HepG2 (cell line): ENCODE measurements at regions not wholly inside any gene's neighbourhood (a gene's known extent, or its start where the extent isn't known, plus 50 kb on each side); places are given as distances from the start of the nearest gene placed in this dataset.
A peak's percentile ranks its signal among the peaks of the same experiment; 100 is the strongest.

ENCODE experiments used
- ATAC-seq: fragments of 200-7000 bp; cut with Tn5 transposase; 3 replicates; pipeline ENCODE4 v1.9.1; 2020; ENCODE audit warnings: mild to moderate bottlenecking, moderate library complexity
- BruUV-seq: library from RNA; stranded (reverse); fragments of 400-500 nt; replicated peaks from 2 replicates; lab custom pipeline; 2021; lab: Mats Ljungman, UMichigan
- CTCF ChIA-PET: fragments of 300-600 bp; formaldehyde crosslinking; extraction: SDS; loops from one replicate; lab custom pipeline; 2021; ENCODE audit warnings: low total read pairs, inconsistent platforms, low intra/inter-chr PET ratio; lab: Yijun Ruan, JAX
- POLR2A ChIA-PET: fragments of 350-600 bp; sonication (Branson Sonifier 250); formaldehyde crosslinking; loops from one replicate; lab custom pipeline; 2020; ENCODE audit warnings: antibody characterized with exemption, inconsistent platforms; lab: Yijun Ruan, JAX
- DNase-seq: peaks from one replicate; pipeline ENCODE4 v3.0.0-alpha.2; 2015; ENCODE audit warnings: low spot score
- FAIRE-seq: peaks from 3 replicates; lab custom pipeline; 2011; peaks lifted over from hg19 to GRCh38; lab: Jason Lieb, UNC
- H2AFZ ChIP-seq: one replicate; pipeline ENCODE4 v1.6.1; 2011; ENCODE audit warnings: low read length, inconsistent platforms
- H3K27ac ChIP-seq: fragments of 300-600 bp; 3 replicates; pipeline ENCODE4 v1.8.0; 2011; ENCODE audit warnings: mixed run types, mild to moderate bottlenecking, mixed read lengths, low read length, inconsistent platforms; ENCODE audit not compliant: insufficient read depth; ENCODE audit errors: extremely low read length
- H3K27me3 ChIP-seq, 2 experiments: fragments of 200-600 bp in 1 of 2; 2 replicates in 1 of 2; 3 replicates in 1 of 2; pipeline versions ENCODE4 v1.6.0 to v1.8.0; 2011; ENCODE audit warnings: low read length in 2 of 2, mild to moderate bottlenecking in 2 of 2, moderate library complexity in 2 of 2, inconsistent platforms in 1 of 2; ENCODE audit not compliant: insufficient read depth in 2 of 2, control insufficient read depth in 1 of 2
- H3K36me3 ChIP-seq, 2 experiments: fragments of 200-600 bp in 1 of 2; replicated peaks in 1 of 2; 2 replicates in 1 of 2; 3 replicates in 1 of 2; pipeline versions ENCODE4 v1.5.1 to v1.8.0; 2011; ENCODE audit warnings: low read length in 2 of 2, inconsistent platforms in 1 of 2; ENCODE audit not compliant: insufficient read depth in 2 of 2, control insufficient read depth in 1 of 2
- H3K4me1 ChIP-seq: 2 replicates; pipeline ENCODE4 v1.5.1; 2012; ENCODE audit warnings: low read length, inconsistent platforms; ENCODE audit not compliant: insufficient read depth
- H3K4me2 ChIP-seq: 2 replicates; pipeline ENCODE4 v1.6.0; 2011; ENCODE audit warnings: low read depth, low read length, inconsistent platforms
- H3K4me3 ChIP-seq, 3 experiments: fragments of 200-600 bp in 1 of 3; sonication (generic), shearing (Covaris generic) in 1 of 3; replicated peaks in 1 of 3; 2 replicates each; pipeline ENCODE4 v1.5.1; 2011 to 2016; ENCODE audit warnings: low read length in 3 of 3, inconsistent platforms in 2 of 3, low read depth in 2 of 3, mild to moderate bottlenecking in 2 of 3, control low read depth in 1 of 3, mixed read lengths in 1 of 3; ENCODE audit not compliant: insufficient read depth in 1 of 3
- H3K79me2 ChIP-seq: one replicate; pipeline ENCODE4 v1.6.1; 2011; ENCODE audit warnings: low read length, inconsistent platforms; ENCODE audit not compliant: insufficient read depth
- H3K9ac ChIP-seq: 2 replicates; pipeline ENCODE4 v1.6.0; 2011; ENCODE audit warnings: mild to moderate bottlenecking, low read depth, low read length, inconsistent platforms; ENCODE audit not compliant: insufficient read depth
- H3K9me3 ChIP-seq: 2 replicates; pipeline ENCODE4 v1.5.1; 2012; ENCODE audit warnings: mild to moderate bottlenecking, low read length
- H4K20me1 ChIP-seq: 2 replicates; pipeline ENCODE4 v1.6.0; 2011; ENCODE audit warnings: inconsistent platforms, mild to moderate bottlenecking, low read length, moderate library complexity; ENCODE audit not compliant: insufficient read depth
- ARID5B ChIP-seq: IDR thresholded peaks from 2 replicates; pipeline ENCODE4 v1.4.0; 2020; ENCODE audit warnings: mild to moderate bottlenecking, missing genetic modification reagents
- ATF4 ChIP-seq, 2 experiments: fragments of 450-650 bp in 1 of 2; sonication (generic) in 1 of 2; formaldehyde crosslinking; IDR thresholded peaks; 2 replicates each; pipeline versions ENCODE4 v1.5.0 to v1.8.0; 2020 to 2022; ENCODE audit warnings: mild to moderate bottlenecking in 1 of 2, missing genetic modification reagents in 1 of 2
- CEBPG ChIP-seq: IDR thresholded peaks from 2 replicates; pipeline ENCODE4 v1.6.1; 2016
- CREM ChIP-seq, 2 experiments: sonication (generic) in 1 of 2; formaldehyde crosslinking in 1 of 2; IDR thresholded peaks; 2 replicates each; pipeline versions ENCODE4 v1.4.0 to v1.6.1; 2016 to 2020; ENCODE audit warnings: antibody characterized with exemption in 1 of 2, mild to moderate bottlenecking in 1 of 2, missing genetic modification reagents in 1 of 2
- EP300 ChIP-seq, 3 experiments: sonication (generic) in 1 of 3; formaldehyde crosslinking in 1 of 3; IDR thresholded peaks; 2 replicates each; pipeline versions ENCODE4 v1.5.1 to v1.6.1; 2011 to 2020; ENCODE audit warnings: low read depth in 2 of 3, low read length in 2 of 3, borderline replicate concordance in 1 of 3, improper control_type of control experiment in 1 of 3, mild to moderate bottlenecking in 1 of 3, missing genetic modification reagents in 1 of 3, moderate library complexity in 1 of 3
- GATAD2A ChIP-seq: IDR thresholded peaks from 2 replicates; pipeline ENCODE4 v1.6.1; 2016
- GPBP1L1 ChIP-seq: sonication (generic); formaldehyde crosslinking; IDR thresholded peaks from 2 replicates; pipeline ENCODE4 v1.5.0; 2020; ENCODE audit warnings: mild to moderate bottlenecking, missing genetic modification reagents
- RFXANK ChIP-seq: IDR thresholded peaks from 2 replicates; pipeline ENCODE4 v1.6.1; 2016
- SOX13 ChIP-seq, 3 experiments: fragments of 450-650 bp in 1 of 3; sonication (generic) in 1 of 3; formaldehyde crosslinking in 1 of 3; IDR thresholded peaks in 2 of 3; conservative IDR thresholded peaks in 1 of 3; 2 replicates each; pipeline versions ENCODE4 v1.5.0 to v1.6.1; 2016 to 2020; ENCODE audit warnings: antibody characterized with exemption in 1 of 3, mild to moderate bottlenecking in 1 of 3, missing compliant biosample characterization in 1 of 3, missing genetic modification reagents in 1 of 3, moderate library complexity in 1 of 3
- SOX5 ChIP-seq: IDR thresholded peaks from 2 replicates; pipeline ENCODE4 v1.6.1; 2016; ENCODE audit warnings: borderline replicate concordance
- SOX6 ChIP-seq, 2 experiments: fragments of 450-650 bp in 1 of 2; sonication (generic) in 1 of 2; formaldehyde crosslinking in 1 of 2; IDR thresholded peaks; 2 replicates each; pipeline versions ENCODE4 v1.4.0 to v1.6.1; 2017 to 2020; ENCODE audit warnings: antibody characterized with exemption in 1 of 2, mild to moderate bottlenecking in 1 of 2, missing genetic modification reagents in 1 of 2
- SP5 ChIP-seq: IDR thresholded peaks from 2 replicates; pipeline ENCODE4 v1.6.1; 2016; ENCODE audit warnings: low read depth, borderline replicate concordance
- TEAD3 ChIP-seq: optimal IDR thresholded peaks from 2 replicates; pipeline ENCODE3; 2016; ENCODE audit warnings: borderline replicate concordance
- THYN1 ChIP-seq: sonication (generic); formaldehyde crosslinking; IDR thresholded peaks from 2 replicates; pipeline ENCODE4 v1.8.1; 2023; ENCODE audit warnings: low read depth, mild to moderate bottlenecking, moderate library complexity, missing genetic modification reagents, borderline replicate concordance
- ZNF337 ChIP-seq: sonication (generic); formaldehyde crosslinking; IDR thresholded peaks from 2 replicates; pipeline ENCODE4 v1.5.1; 2020; ENCODE audit warnings: missing genetic modification reagents, low read depth, mild to moderate bottlenecking, borderline replicate concordance
- ZNF569 ChIP-seq: sonication (generic); formaldehyde crosslinking; IDR thresholded peaks from 2 replicates; pipeline ENCODE4 v1.5.0; 2020; ENCODE audit warnings: mild to moderate bottlenecking, missing genetic modification reagents, moderate library complexity, borderline replicate concordance
- ZNF777 ChIP-seq: sonication (generic); formaldehyde crosslinking; IDR thresholded peaks from 2 replicates; pipeline ENCODE4 v1.4.0; 2020; ENCODE audit warnings: missing genetic modification reagents
- ZNF878 ChIP-seq: sonication (generic); formaldehyde crosslinking; IDR thresholded peaks from 2 replicates; pipeline ENCODE4 v1.8.1; 2023; ENCODE audit warnings: mild to moderate bottlenecking, missing genetic modification reagents, moderate library complexity
- WGBS: methylation state at CpG from one replicate; pipeline ENCODE4 v1.1.6; 2017; ENCODE audit warnings: low lambda C conversion rate; 5-methylcytosine and 5-hydroxymethylcytosine counted together
- in situ Hi-C: cut with HindIII; loops from 2 replicates; pipeline ENCODE4 v1.10.0; 2017; ENCODE audit warnings: low pct_unique_long_range_greater_than_20kb; ENCODE audit not compliant: extremely low pct_ligation_motif_present
- intact Hi-C: fragments of 100-400 bp; cut with micrococcal nuclease; formaldehyde crosslinking; loops from one replicate; pipeline ENCODE4 v1.10.0; 2022; ENCODE audit not compliant: unreplicated experiment

- Histone ChIP-seq H3K27me3 (no peaks in the 10 kb centered on the region), H3K4me1 (peaks cover 45% of the 10 kb centered on the region), H3K4me2 (no peak overlapping the region), H3K79me2 (no peaks in the 10 kb centered on the region), H3K4me3 (no peak overlapping the region), H3K27ac (peak overlapping the region; percentile 0), H3K9me3 (peaks cover 11% of the 10 kb centered on the region; the same call in 1 of the 2 replicates), H3K9ac (no peak overlapping the region), H2AFZ (no peak overlapping the region), H4K20me1 (no peaks in the 10 kb centered on the region), H3K36me3 (no peaks in the 10 kb centered on the region)
- CTCF ChIA-PET, result no interaction called here
- POLR2A ChIA-PET, result interaction anchor here (0.6 to 1.1 kb wide), 2 partner anchors 182 to 433 kb away, joined by 3 to 4 read pairs; no protein-coding TSS in a partner anchor
- no peak for FAIRE-seq
- no peak for ATAC-seq
- intact Hi-C loops (no loop called here), in situ Hi-C loops (no loop called here)
- 40% methylated on average over 2 of the region's 2 CpGs for WGBS
- BruUV-seq, result no TSS peak
- peak; percentile 50 for DNase-seq
- TF ChIP-seq CREM (IDR thresholded peaks at IDR 0.05) (peak; percentile 16; the same call in 1 of the 2 replicates), CREM (CRISPR knock-in tag; IDR thresholded peaks at IDR 0.05) (no peak), ZNF777 (CRISPR knock-in tag) (no peak), RFXANK (CRISPR knock-in tag) (no peak), SP5 (CRISPR knock-in tag) (no peak), EP300 (IDR thresholded peaks at IDR 0.05; ENCODE audit: low read depth in 2 of 2, low read length in 2 of 2) (0 out of 4 replicates have a peak, but pooled peaks of 1 of the 2 experiments have one; percentile 31), EP300 (CRISPR knock-in tag; IDR thresholded peaks at IDR 0.05; ENCODE audit: borderline replicate concordance) (no peak), GATAD2A (CRISPR knock-in tag) (peak; percentile 48; the same call in 1 of the 2 replicates), CEBPG (peak; percentile 54), ARID5B (CRISPR knock-in tag) (peak; percentile 36; the same call in 1 of the 2 replicates), ZNF569 (CRISPR knock-in tag) (no peak), TEAD3 (peak; percentile 54), THYN1 (CRISPR knock-in tag) (no peak), SOX6 (IDR thresholded peaks at IDR 0.05) (no peak), SOX6 (CRISPR knock-in tag; IDR thresholded peaks at IDR 0.05) (peak; percentile 63), SOX5 (CRISPR knock-in tag) (peak; percentile 64; the same call in 1 of the 2 replicates), ATF4 (CRISPR knock-in tag; IDR thresholded peaks at IDR 0.05) (no peak), GPBP1L1 (CRISPR knock-in tag) (no peak), SOX13 (IDR thresholded peaks at IDR 0.05) (peak; percentile 19; the same call in 1 of the 2 replicates), SOX13 (CRISPR knock-in tag; conservative IDR thresholded peaks at IDR 0.05 in 1 of 2, IDR thresholded peaks at IDR 0.05 in 1 of 2) (peak in 1 of 2 experiments; percentile 88; a peak in 2 of 4 replicates), ZNF337 (CRISPR knock-in tag) (no peak), ZNF878 (CRISPR knock-in tag) (no peak)
Observed at GRCh38 chr7:138170298-138170697, 94.0 kb downstream of the AKR1D1 start.
